HEK293 (cell line): ENCODE measurements at regions not wholly inside any gene's neighbourhood (a gene's known extent, or its start where the extent isn't known, plus 50 kb on each side); places are given as distances from the start of the nearest gene placed in this dataset.
A peak's percentile ranks its signal among the peaks of the same experiment; 100 is the strongest.
"Not testable (repeated sequence)": the region's sequence is repeated elsewhere in the genome, so short reads cannot be mapped to it uniquely, and the experiment has no call there.

ENCODE experiments used
- CTCF ChIA-PET: fragments of 350-600 bp; formaldehyde crosslinking; extraction: SDS; loops from one replicate; lab custom pipeline; 2021; ENCODE audit warnings: antibody characterized with exemption; lab: Yijun Ruan, JAX
- POLR2A ChIA-PET: fragments of 300-600 bp; formaldehyde crosslinking; extraction: SDS; loops from one replicate; lab custom pipeline; 2020; ENCODE audit warnings: antibody characterized with exemption, inconsistent platforms; lab: Yijun Ruan, JAX
- H3K27ac ChIP-seq: fragments of 200-500 bp; sonication (Bioruptor generic); 2 replicates; pipeline ENCODE4 v1.5.1; 2014; ENCODE audit warnings: low read depth, low read length, control low read depth, inconsistent platforms; ENCODE audit errors: extremely low read depth
- H3K36me3 ChIP-seq, 2 experiments: fragments of 200-500 bp in 1 of 2; sonication (Bioruptor generic) in 1 of 2; 1 replicate in 1 of 2; 2 replicates in 1 of 2; pipeline ENCODE4 v1.5.1; 2014 to 2017; ENCODE audit warnings: inconsistent platforms in 2 of 2, low read length in 2 of 2; ENCODE audit not compliant: control insufficient read depth in 2 of 2, insufficient read depth in 1 of 2
- H3K4me1 ChIP-seq: fragments of 200-500 bp; sonication (Bioruptor generic); 2 replicates; pipeline ENCODE4 v1.5.1; 2014; ENCODE audit warnings: mild to moderate bottlenecking, low read length, inconsistent platforms; ENCODE audit not compliant: control insufficient read depth, insufficient read depth
- H3K4me3 ChIP-seq: 2 replicates; pipeline ENCODE4 v1.5.1; 2011; ENCODE audit warnings: low read depth, mild to moderate bottlenecking, control low read depth, low read length, moderate library complexity
- H3K9me3 ChIP-seq: fragments of 200-500 bp; sonication (Bioruptor generic); 2 replicates; pipeline ENCODE4 v1.5.1; 2014; ENCODE audit warnings: low read depth, low read length, inconsistent platforms; ENCODE audit not compliant: control insufficient read depth, insufficient read depth
- EGR2 ChIP-seq: fragments of 450-650 bp; formaldehyde crosslinking; IDR thresholded peaks from 2 replicates; pipeline ENCODE4 v1.5.1; 2016; ENCODE audit warnings: low read depth, missing biosample characterization, missing genetic modification characterization
- GLIS1 ChIP-seq: fragments of 450-650 bp; formaldehyde crosslinking; IDR thresholded peaks from 2 replicates; pipeline ENCODE4 v1.5.1; 2016; ENCODE audit warnings: missing biosample characterization, missing genetic modification characterization
- SALL2 ChIP-seq: fragments of 450-650 bp; formaldehyde crosslinking; IDR thresholded peaks from 2 replicates; pipeline ENCODE4 v1.5.0; 2017; ENCODE audit warnings: missing biosample characterization, mild to moderate bottlenecking, missing genetic modification characterization, borderline replicate concordance
- SCRT2 ChIP-seq: fragments of 450-650 bp; formaldehyde crosslinking; IDR thresholded peaks from 2 replicates; pipeline ENCODE4 v1.5.1; 2016; ENCODE audit warnings: missing biosample characterization, missing genetic modification characterization
- SP2 ChIP-seq: fragments of 450-650 bp; formaldehyde crosslinking; IDR thresholded peaks from 2 replicates; pipeline ENCODE4 v1.5.1; 2016; ENCODE audit warnings: missing biosample characterization, missing genetic modification characterization
- SP7 ChIP-seq: fragments of 450-650 bp; formaldehyde crosslinking; IDR thresholded peaks from 2 replicates; pipeline ENCODE4 v1.5.1; 2016; ENCODE audit warnings: missing biosample characterization, missing genetic modification characterization
- TCF7L2 ChIP-seq: IDR thresholded peaks from 2 replicates; pipeline ENCODE4 v1.6.1; 2011; ENCODE audit warnings: low read depth, mild to moderate bottlenecking, inconsistent platforms, low read length, moderate library complexity, borderline replicate concordance
- ZIC2 ChIP-seq: fragments of 450-650 bp; formaldehyde crosslinking; IDR thresholded peaks from 2 replicates; pipeline ENCODE4 v1.5.1; 2016; ENCODE audit warnings: missing biosample characterization, missing genetic modification characterization
- ZNF140 ChIP-seq: fragments of 450-650 bp; formaldehyde crosslinking; IDR thresholded peaks from 2 replicates; pipeline ENCODE4 v1.5.1; 2016; ENCODE audit warnings: missing biosample characterization, missing genetic modification characterization
- ZNF223 ChIP-seq: fragments of 450-650 bp; formaldehyde crosslinking; IDR thresholded peaks from 2 replicates; pipeline ENCODE4 v1.5.1; 2016; ENCODE audit warnings: missing biosample characterization, missing genetic modification characterization
- ZNF248 ChIP-seq: fragments of 450-650 bp; formaldehyde crosslinking; IDR thresholded peaks from 2 replicates; pipeline ENCODE4 v1.5.1; 2017; ENCODE audit warnings: missing biosample characterization, missing genetic modification characterization
- ZNF280C ChIP-seq: fragments of 450-650 bp; formaldehyde crosslinking; IDR thresholded peaks from 2 replicates; pipeline ENCODE4 v1.5.1; 2016; ENCODE audit warnings: missing biosample characterization, missing genetic modification characterization
- ZNF324 ChIP-seq: fragments of 450-650 bp; formaldehyde crosslinking; IDR thresholded peaks from 2 replicates; pipeline ENCODE4 v1.5.1; 2016; ENCODE audit warnings: missing biosample characterization, missing genetic modification characterization
- ZNF335 ChIP-seq: fragments of 450-650 bp; formaldehyde crosslinking; conservative IDR thresholded peaks from 2 replicates; pipeline ENCODE4 v1.5.1; 2016; ENCODE audit warnings: missing biosample characterization, missing genetic modification characterization
- ZNF354C ChIP-seq: fragments of 450-650 bp; formaldehyde crosslinking; IDR thresholded peaks from 2 replicates; pipeline ENCODE4 v1.5.1; 2016; ENCODE audit warnings: missing biosample characterization, missing genetic modification characterization, low read depth, borderline replicate concordance
- ZNF394 ChIP-seq: fragments of 450-650 bp; formaldehyde crosslinking; IDR thresholded peaks from 2 replicates; pipeline ENCODE4 v1.5.1; 2016; ENCODE audit warnings: missing biosample characterization, missing genetic modification characterization, mild to moderate bottlenecking, moderate library complexity, borderline replicate concordance
- ZNF544 ChIP-seq: fragments of 450-650 bp; formaldehyde crosslinking; IDR thresholded peaks from 2 replicates; pipeline ENCODE4 v1.5.0; 2017; ENCODE audit warnings: missing biosample characterization, missing genetic modification characterization
- ZNF560 ChIP-seq: fragments of 450-650 bp; formaldehyde crosslinking; IDR thresholded peaks from 2 replicates; pipeline ENCODE4 v1.5.1; 2017; ENCODE audit warnings: missing biosample characterization, missing genetic modification characterization, borderline replicate concordance
- ZNF654 ChIP-seq: fragments of 450-650 bp; formaldehyde crosslinking; IDR thresholded peaks from 2 replicates; pipeline ENCODE4 v1.5.1; 2016; ENCODE audit warnings: low read depth, missing biosample characterization, missing genetic modification characterization
- ZNF658 ChIP-seq: fragments of 450-650 bp; formaldehyde crosslinking; IDR thresholded peaks from 2 replicates; pipeline ENCODE4; 2016; ENCODE audit warnings: missing biosample characterization, missing genetic modification characterization
- ZNF664 ChIP-seq: fragments of 450-650 bp; formaldehyde crosslinking; IDR thresholded peaks from 2 replicates; pipeline ENCODE4 v1.5.1; 2016; ENCODE audit warnings: missing biosample characterization, missing genetic modification characterization
- ZNF692 ChIP-seq: fragments of 450-650 bp; formaldehyde crosslinking; IDR thresholded peaks from 2 replicates; pipeline ENCODE4 v1.5.1; 2016; ENCODE audit warnings: missing biosample characterization, missing genetic modification characterization
- ZNF701 ChIP-seq: fragments of 450-650 bp; formaldehyde crosslinking; IDR thresholded peaks from 2 replicates; pipeline ENCODE4 v1.5.1; 2016; ENCODE audit warnings: missing biosample characterization, missing genetic modification characterization
- ZNF776 ChIP-seq: fragments of 450-650 bp; formaldehyde crosslinking; IDR thresholded peaks from 2 replicates; pipeline ENCODE4 v1.5.0; 2017; ENCODE audit warnings: missing biosample characterization, missing genetic modification characterization, borderline replicate concordance
- ZNF785 ChIP-seq: fragments of 450-650 bp; formaldehyde crosslinking; IDR thresholded peaks from 2 replicates; pipeline ENCODE4 v1.5.1; 2016; ENCODE audit warnings: missing biosample characterization, missing genetic modification characterization
- ZXDB ChIP-seq: fragments of 450-650 bp; formaldehyde crosslinking; IDR thresholded peaks from 2 replicates; pipeline ENCODE4 v1.5.1; 2016; ENCODE audit warnings: missing biosample characterization, missing genetic modification characterization
- TF ChIP-seq, protein P1 (sequence below): fragments of 450-650 bp; formaldehyde crosslinking; IDR thresholded peaks from 2 replicates; pipeline ENCODE4 v1.5.1; 2017; ENCODE audit warnings: missing biosample characterization, missing genetic modification characterization

- no peak overlapping the region for H3K27ac ChIP-seq
- POLR2A ChIA-PET: no interaction called here
- CTCF ChIA-PET: no interaction called here
- TF ChIP-seq ZNF560 (no peak), ZNF701 (tag by site-specific recombination) (no peak), ZNF664 (tag by site-specific recombination) (no peak), ZXDB (peak; percentile 35; the same call in 1 of the 2 replicates), ZNF394 (tag by site-specific recombination) (0 out of 2 replicates have a peak, but pooled peaks have one; percentile 14), ZNF544 (tag by site-specific recombination) (no peak), SP2 (tag by site-specific recombination) (no peak), ZNF654 (tag by site-specific recombination) (no peak), SCRT2 (tag by site-specific recombination) (peak; percentile 51; the same call in 1 of the 2 replicates), ZNF692 (0 out of 2 replicates have a peak, but pooled peaks have one; percentile 20), ZNF335 (peak; percentile 31; the same call in 1 of the 2 replicates), EGR2 (tag by site-specific recombination) (no peak), ZNF140 (tag by site-specific recombination) (no peak), ZNF354C (tag by site-specific recombination) (no peak)
- no peaks in the 10 kb centered on the region for H3K9me3 ChIP-seq
- no peaks in the 10 kb centered on the region for H3K36me3 ChIP-seq
- no peak overlapping the region for H3K4me3 ChIP-seq
- H3K4me1 ChIP-seq: no peaks in the 10 kb centered on the region
Observed at GRCh38 chr11:114802878-114803277, 124.6 kb downstream of the NXPE2 start.

GRCh38 chr11:114805431-114805830, 127.1 kb downstream of the NXPE2 start:
- H3K9me3 ChIP-seq, H3K4me1 ChIP-seq, H3K36me3 ChIP-seq, H3K4me3 ChIP-seq, H3K27ac ChIP-seq, POLR2A ChIA-PET, CTCF ChIA-PET: not testable (repeated sequence)

- CTCF ChIA-PET: interaction anchor here (0.8 kb wide), 1 partner anchor 37 kb away, joined by 7 read pairs; no protein-coding TSS in a partner anchor
- H3K4me3 ChIP-seq: no peak overlapping the region
- H3K36me3 ChIP-seq: no peaks in the 10 kb centered on the region
- H3K27ac ChIP-seq: no peak overlapping the region
- no peak for TF ChIP-seq ZNF223
- no peak for TF ChIP-seq TCF7L2
- TF ChIP-seq ZNF324 (tag by site-specific recombination): no peak
- TF ChIP-seq SALL2 (tag by site-specific recombination): no peak
- TF ChIP-seq, all 188 proteins: peak for 0
- POLR2A ChIA-PET: no interaction called here
- Histone ChIP-seq H3K9me3 (no peaks in the 10 kb centered on the region), H3K4me1 (no peaks in the 10 kb centered on the region)
Observed at GRCh38 chr11:114811971-114812370, 133.6 kb downstream of the NXPE2 start.

DNA sequence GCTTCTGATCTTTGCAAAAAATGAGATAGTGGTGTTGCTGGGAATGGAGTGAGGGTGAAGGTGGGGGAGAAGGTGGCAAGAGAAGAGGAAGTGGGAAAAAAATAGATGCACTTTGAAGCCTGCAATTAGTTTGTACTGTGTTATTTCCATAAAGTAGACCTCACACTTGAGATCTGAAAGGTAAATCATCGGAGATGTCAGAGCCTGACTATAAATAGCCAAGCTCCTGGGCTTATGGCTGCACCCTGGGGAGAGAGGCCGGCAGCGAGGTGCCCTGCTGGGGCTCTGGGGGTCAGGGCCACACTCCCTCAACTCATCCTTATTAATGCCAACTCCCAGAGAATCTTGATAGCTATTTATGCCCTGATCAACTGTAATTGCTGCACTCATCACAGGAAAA, 134.4 kb downstream of the NXPE2 start:
- ChIA-PET POLR2A (no interaction called here), CTCF (no interaction called here)
- Histone ChIP-seq H3K36me3 (no peaks in the 10 kb centered on the region), H3K9me3 (no peaks in the 10 kb centered on the region), H3K4me1 (no peaks in the 10 kb centered on the region), H3K27ac (no peak overlapping the region), H3K4me3 (no peak overlapping the region)
- TF ChIP-seq ZNF248: no peak
- no peak for TF ChIP-seq ZNF776 (tag by site-specific recombination)
- TF ChIP-seq ZNF280C (tag by site-specific recombination): no peak
- peak; percentile 79 for TF ChIP-seq SP7 (tag by site-specific recombination)
- TF ChIP-seq ZIC2 (tag by site-specific recombination): peak; percentile 18; the same call in 1 of the 2 replicates
- no peak for TF ChIP-seq ZNF785 (tag by site-specific recombination)
- TF ChIP-seq, protein P1, sequence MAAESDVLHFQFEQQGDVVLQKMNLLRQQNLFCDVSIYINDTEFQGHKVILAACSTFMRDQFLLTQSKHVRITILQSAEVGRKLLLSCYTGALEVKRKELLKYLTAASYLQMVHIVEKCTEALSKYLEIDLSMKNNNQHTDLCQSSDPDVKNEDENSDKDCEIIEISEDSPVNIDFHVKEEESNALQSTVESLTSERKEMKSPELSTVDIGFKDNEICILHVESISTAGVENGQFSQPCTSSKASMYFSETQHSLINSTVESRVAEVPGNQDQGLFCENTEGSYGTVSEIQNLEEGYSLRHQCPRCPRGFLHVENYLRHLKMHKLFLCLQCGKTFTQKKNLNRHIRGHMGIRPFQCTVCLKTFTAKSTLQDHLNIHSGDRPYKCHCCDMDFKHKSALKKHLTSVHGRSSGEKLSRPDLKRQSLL (tag by site-specific recombination): no peak
- TF ChIP-seq GLIS1 (tag by site-specific recombination): no peak
- TF ChIP-seq ZNF658: no peak
